PC-3 (cell line): ENCODE measurements at regions not wholly inside any gene's neighbourhood (a gene's known extent, or its start where the extent isn't known, plus 50 kb on each side); places are given as distances from the start of the nearest gene placed in this dataset.

Experiments
- EZH2 ChIP-seq: fragments of 300-600 bp; sonication (generic); IDR thresholded peaks from one replicate; pipeline ENCODE4 v1.6.1; 2017; ENCODE audit warnings: antibody characterized with exemption, mild to moderate bottlenecking, low read length; ENCODE audit not compliant: unreplicated experiment
- TF ChIP-seq, protein P1 (sequence below): fragments of 300-600 bp; sonication (generic); conservative IDR thresholded peaks from 2 replicates; pipeline ENCODE4 v1.5.1; 2017; ENCODE audit warnings: antibody characterized with exemption, low read depth, mild to moderate bottlenecking, low read length

DNA sequence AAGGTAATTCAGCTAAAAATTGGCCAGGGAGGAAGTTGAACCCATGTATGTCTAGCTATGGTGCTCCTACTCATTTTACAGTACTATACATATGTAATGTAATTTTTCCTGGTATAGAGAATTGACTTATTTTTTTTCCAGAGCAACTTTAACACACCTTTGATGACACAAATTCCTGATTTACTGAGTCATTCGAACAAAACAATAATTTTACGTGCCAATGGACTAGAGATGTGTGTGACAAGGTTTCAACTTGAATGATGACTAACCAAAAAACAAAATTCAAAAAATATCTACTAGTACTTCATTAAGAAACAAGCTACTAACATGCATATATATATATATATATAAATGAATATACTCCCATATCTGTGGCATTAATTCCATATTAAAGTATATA is 180.5 kb downstream of the KITLG start:
- TF ChIP-seq, protein P1, sequence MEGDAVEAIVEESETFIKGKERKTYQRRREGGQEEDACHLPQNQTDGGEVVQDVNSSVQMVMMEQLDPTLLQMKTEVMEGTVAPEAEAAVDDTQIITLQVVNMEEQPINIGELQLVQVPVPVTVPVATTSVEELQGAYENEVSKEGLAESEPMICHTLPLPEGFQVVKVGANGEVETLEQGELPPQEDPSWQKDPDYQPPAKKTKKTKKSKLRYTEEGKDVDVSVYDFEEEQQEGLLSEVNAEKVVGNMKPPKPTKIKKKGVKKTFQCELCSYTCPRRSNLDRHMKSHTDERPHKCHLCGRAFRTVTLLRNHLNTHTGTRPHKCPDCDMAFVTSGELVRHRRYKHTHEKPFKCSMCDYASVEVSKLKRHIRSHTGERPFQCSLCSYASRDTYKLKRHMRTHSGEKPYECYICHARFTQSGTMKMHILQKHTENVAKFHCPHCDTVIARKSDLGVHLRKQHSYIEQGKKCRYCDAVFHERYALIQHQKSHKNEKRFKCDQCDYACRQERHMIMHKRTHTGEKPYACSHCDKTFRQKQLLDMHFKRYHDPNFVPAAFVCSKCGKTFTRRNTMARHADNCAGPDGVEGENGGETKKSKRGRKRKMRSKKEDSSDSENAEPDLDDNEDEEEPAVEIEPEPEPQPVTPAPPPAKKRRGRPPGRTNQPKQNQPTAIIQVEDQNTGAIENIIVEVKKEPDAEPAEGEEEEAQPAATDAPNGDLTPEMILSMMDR: no peak
- TF ChIP-seq EZH2: no peak
